NT2/D1 (cell line): ENCODE measurements at regions not wholly inside any gene's neighbourhood (a gene's known extent, or its start where the extent isn't known, plus 50 kb on each side); places are given as distances from the start of the nearest gene placed in this dataset.

Experiments used
- DNase-seq: peaks from one replicate; pipeline ENCODE4 v3.0.0-alpha.2; 2011; ENCODE audit warnings: low read depth, low spot score
- H3K27me3 ChIP-seq: 2 replicates; pipeline ENCODE4 v1.6.0; 2011; ENCODE audit warnings: mild to moderate bottlenecking; ENCODE audit not compliant: insufficient read length, insufficient read depth
- H3K36me3 ChIP-seq: 2 replicates; pipeline ENCODE4 v1.6.1; 2011; ENCODE audit warnings: mild to moderate bottlenecking, low read length, mixed read lengths; ENCODE audit not compliant: insufficient read depth, insufficient read length
- H3K4me1 ChIP-seq: 2 replicates; pipeline ENCODE4 v1.5.1; 2011; ENCODE audit not compliant: insufficient read depth, insufficient read length
- H3K4me3 ChIP-seq: 2 replicates; pipeline ENCODE4 v1.5.1; 2011; ENCODE audit warnings: low read depth; ENCODE audit not compliant: insufficient read length
- H3K9ac ChIP-seq: 2 replicates; pipeline ENCODE4 v1.6.0; 2011; ENCODE audit warnings: low read depth; ENCODE audit not compliant: insufficient read length
- H3K9me3 ChIP-seq: 2 replicates; pipeline ENCODE4 v1.5.1; 2011; ENCODE audit warnings: mild to moderate bottlenecking, low read length; ENCODE audit not compliant: insufficient read depth
- SUZ12 ChIP-seq: IDR thresholded peaks from 2 replicates; pipeline ENCODE4 v1.6.1; 2011; ENCODE audit not compliant: insufficient read length, insufficient read depth; ENCODE audit errors: extremely low read depth
- YY1 ChIP-seq: IDR thresholded peaks from 2 replicates; pipeline ENCODE4 v1.6.1; 2011; ENCODE audit not compliant: insufficient read length, insufficient read depth
- ZNF274 ChIP-seq: IDR thresholded peaks from 2 replicates; pipeline ENCODE4 v1.6.1; 2011; ENCODE audit warnings: mild to moderate bottlenecking, low read depth, low read length

- Histone ChIP-seq H3K27me3 (no peaks in the 10 kb centered on the region), H3K9me3 (no peaks in the 10 kb centered on the region), H3K4me1 (no peaks in the 10 kb centered on the region), H3K4me3 (no peak overlapping the region), H3K9ac (no peak overlapping the region), H3K36me3 (no peaks in the 10 kb centered on the region)
- DNase-seq, result no peak
- no peak for TF ChIP-seq SUZ12
- TF ChIP-seq ZNF274, result no peak
- no peak for TF ChIP-seq YY1
These were observed 756.4 kb upstream of the IGFBP7 start for GRCh38 chr4:57866468-57867171.

- Histone ChIP-seq H3K9me3 (no peaks in the 10 kb centered on the region), H3K9ac (no peak overlapping the region), H3K4me1 (no peaks in the 10 kb centered on the region), H3K36me3 (no peaks in the 10 kb centered on the region), H3K27me3 (no peaks in the 10 kb centered on the region), H3K4me3 (no peak overlapping the region)
- no peak for DNase-seq
- TF ChIP-seq ZNF274 (no peak), YY1 (no peak), SUZ12 (no peak)
These were observed 755.1 kb upstream of the IGFBP7 start for GRCh38 chr4:57865264-57865663.

DNA sequence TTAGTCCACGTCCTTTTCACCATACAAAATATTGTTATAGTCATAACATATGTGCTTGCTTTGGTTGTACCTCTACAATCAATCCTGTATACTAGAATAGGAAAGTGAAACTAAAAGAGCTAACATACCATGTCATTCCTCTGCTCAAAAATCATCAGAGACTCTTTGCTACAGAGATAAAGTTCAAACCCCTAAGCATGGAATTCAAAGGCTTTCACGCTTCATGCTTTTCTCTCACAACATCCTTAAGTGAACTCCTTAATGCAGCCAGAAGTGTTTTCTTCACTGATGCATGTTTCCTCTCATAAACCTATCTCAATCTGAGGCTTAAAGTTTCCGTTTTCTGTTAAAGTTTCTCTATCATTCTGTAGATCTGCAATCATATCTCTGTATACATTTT is 744.6 kb upstream of the IGFBP7 start:
- no peak for TF ChIP-seq SUZ12
- no peak for TF ChIP-seq YY1
- no peak for TF ChIP-seq ZNF274
- H3K4me1 ChIP-seq, result no peaks in the 10 kb centered on the region
- no peak overlapping the region for H3K9ac ChIP-seq
- DNase-seq, result no peak
- H3K27me3 ChIP-seq, result no peaks in the 10 kb centered on the region
- H3K36me3 ChIP-seq, result no peaks in the 10 kb centered on the region
- H3K9me3 ChIP-seq, result no peaks in the 10 kb centered on the region
- no peak overlapping the region for H3K4me3 ChIP-seq

- DNase-seq, result no peak
- Histone ChIP-seq H3K4me3 (no peak overlapping the region), H3K9ac (no peak overlapping the region), H3K36me3 (no peaks in the 10 kb centered on the region), H3K9me3 (no peaks in the 10 kb centered on the region), H3K27me3 (no peaks in the 10 kb centered on the region), H3K4me1 (no peaks in the 10 kb centered on the region)
- TF ChIP-seq SUZ12 (no peak), YY1 (no peak), ZNF274 (no peak)
These were observed 740.0 kb upstream of the IGFBP7 start for GRCh38 chr4:57850141-57850540.

DNA sequence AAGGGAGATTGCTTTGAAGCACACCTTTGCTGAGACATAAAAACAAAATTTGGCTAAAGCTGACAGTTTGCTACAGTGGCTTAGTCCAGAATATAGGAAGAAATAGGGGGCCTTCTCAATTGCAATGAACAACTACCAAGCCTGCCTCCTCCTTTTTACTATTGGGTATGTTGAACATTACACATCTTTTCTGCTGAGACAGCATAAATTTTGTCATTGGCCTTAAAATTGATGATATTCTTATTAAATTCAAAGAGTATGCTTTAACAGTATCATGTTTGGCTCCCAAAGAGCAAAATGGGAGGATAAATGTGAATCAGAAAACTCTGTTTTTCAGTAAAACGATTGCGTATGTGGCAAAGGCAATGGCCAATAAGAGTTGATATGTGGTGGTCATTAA is 721.9 kb upstream of the IGFBP7 start:
- Histone ChIP-seq H3K4me3 (no peak overlapping the region), H3K27me3 (no peaks in the 10 kb centered on the region), H3K9ac (no peak overlapping the region), H3K9me3 (no peaks in the 10 kb centered on the region), H3K36me3 (no peaks in the 10 kb centered on the region), H3K4me1 (no peaks in the 10 kb centered on the region)
- TF ChIP-seq SUZ12, result no peak
- no peak for TF ChIP-seq ZNF274
- DNase-seq, result no peak

GRCh38 chr4:57789666-57790065 is 679.5 kb upstream of the IGFBP7 start:
- Histone ChIP-seq H3K4me1 (no peaks in the 10 kb centered on the region), H3K9ac (no peak overlapping the region)

DNA sequence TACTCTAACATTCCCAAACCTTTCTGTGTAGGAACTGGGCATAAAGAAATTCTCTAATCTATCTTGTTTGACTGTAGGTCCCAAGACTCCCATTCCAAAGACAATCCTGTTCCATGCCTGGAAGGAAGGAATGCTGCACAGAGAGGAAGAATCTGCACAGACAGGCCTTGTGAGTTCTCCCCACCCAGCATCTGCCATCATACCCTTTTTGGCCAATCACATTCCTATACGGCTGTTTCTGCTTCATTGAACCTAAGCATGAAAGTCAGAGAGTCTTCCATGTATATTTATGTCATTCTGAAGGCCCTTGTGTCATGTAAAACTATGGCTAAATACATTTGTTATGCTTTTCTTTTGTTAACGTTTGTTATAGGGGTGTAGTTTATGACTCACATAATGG is 667.7 kb upstream of the IGFBP7 start:
- H3K4me1 ChIP-seq, result no peaks in the 10 kb centered on the region
- H3K36me3 ChIP-seq, result no peaks in the 10 kb centered on the region
- TF ChIP-seq YY1, result no peak
- no peak for TF ChIP-seq ZNF274
- no peak for TF ChIP-seq SUZ12
- H3K9ac ChIP-seq, result no peak overlapping the region
- no peaks in the 10 kb centered on the region for H3K9me3 ChIP-seq
- H3K27me3 ChIP-seq, result no peaks in the 10 kb centered on the region
- no peak overlapping the region for H3K4me3 ChIP-seq
- peak; percentile 1 for DNase-seq

More at GRCh38 chr4:57789666-57790065, 679.5 kb upstream of the IGFBP7 start:
- TF ChIP-seq ZNF274, result no peak
- TF ChIP-seq SUZ12, result no peak
- no peak for TF ChIP-seq YY1
- H3K4me3 ChIP-seq, result no peak overlapping the region
- no peaks in the 10 kb centered on the region for H3K9me3 ChIP-seq
- H3K27me3 ChIP-seq, result no peaks in the 10 kb centered on the region
- DNase-seq, result no peak
- H3K36me3 ChIP-seq, result no peaks in the 10 kb centered on the region

- Histone ChIP-seq H3K9me3 (no peaks in the 10 kb centered on the region), H3K27me3 (no peaks in the 10 kb centered on the region), H3K9ac (no peak overlapping the region), H3K36me3 (no peaks in the 10 kb centered on the region), H3K4me1 (no peaks in the 10 kb centered on the region), H3K4me3 (no peak overlapping the region)
- DNase-seq, result no peak
- TF ChIP-seq YY1 (no peak), SUZ12 (no peak), ZNF274 (no peak)
These were observed 664.5 kb upstream of the IGFBP7 start for GRCh38 chr4:57774681-57775080.
